Endothelial cell of umbilical vein (primary cell): ENCODE measurements at regions not wholly inside any gene's neighbourhood (a gene's known extent, or its start where the extent isn't known, plus 50 kb on each side); places are given as distances from the start of the nearest gene placed in this dataset.

Experiments
- BruUV-seq: library from RNA; stranded (reverse); fragments of 400-500 nt; replicated peaks from 2 replicates; lab custom pipeline; 2021; lab: Mats Ljungman, UMichigan
- CTCF ChIA-PET: fragments of 300-600, 350-600 bp; sonication (Branson Sonifier 250); formaldehyde crosslinking; loops from one replicate; lab custom pipeline; 2021; ENCODE audit warnings: antibody characterized with exemption, inconsistent platforms; lab: Charles Lee
- POLR2A ChIA-PET: fragments of 300-600, 350-600 bp; sonication (Branson Sonifier 250); formaldehyde crosslinking; loops from one replicate; lab custom pipeline; 2021; ENCODE audit warnings: antibody characterized with exemption, inconsistent platforms; lab: Charles Lee
- DNase-seq: peaks from one replicate; pipeline ENCODE4 v3.0.0-alpha.2; 2011; ENCODE audit warnings: low read depth, low spot score
- FAIRE-seq: peaks from 2 replicates; lab custom pipeline; 2011; peaks lifted over from hg19 to GRCh38; lab: Jason Lieb, UNC
- H2AFZ ChIP-seq: 2 replicates; pipeline ENCODE4 v1.6.0; 2012; ENCODE audit warnings: low read depth, low read length, control low read depth, inconsistent platforms
- H3K27ac ChIP-seq: 2 replicates; pipeline ENCODE4 v1.5.1; 2011; ENCODE audit warnings: low read depth, mild to moderate bottlenecking, control low read depth, low read length, moderate library complexity; ENCODE audit not compliant: insufficient read depth
- H3K27me3 ChIP-seq, 2 experiments: 2 replicates each; pipeline versions ENCODE4 v1.6.0 to v1.6.1; 2011; ENCODE audit warnings: low read length in 2 of 2, mixed read lengths in 1 of 2; ENCODE audit not compliant: control insufficient read depth in 2 of 2, insufficient read depth in 2 of 2
- H3K36me3 ChIP-seq, 2 experiments: 2 replicates in 1 of 2; 3 replicates in 1 of 2; pipeline ENCODE4 v1.5.1; 2011; ENCODE audit warnings: low read length in 2 of 2, mild to moderate bottlenecking in 1 of 2, moderate library complexity in 1 of 2; ENCODE audit not compliant: control insufficient read depth in 2 of 2, insufficient read depth in 2 of 2; ENCODE audit errors: extremely low read depth in 1 of 2
- H3K4me1 ChIP-seq: 3 replicates; pipeline ENCODE4 v1.5.1; 2011; ENCODE audit warnings: mild to moderate bottlenecking, low read length; ENCODE audit not compliant: control insufficient read depth, insufficient read depth; ENCODE audit errors: extremely low read depth
- H3K4me2 ChIP-seq: 2 replicates; pipeline ENCODE4 v1.6.1; 2011; ENCODE audit warnings: low read length, control low read depth, mixed read lengths; ENCODE audit not compliant: insufficient read depth
- H3K4me3 ChIP-seq, 3 experiments: fragments of 200-600 bp in 1 of 3; sonication (generic), shearing (Covaris generic) in 1 of 3; replicated peaks in 1 of 3; 2 replicates each; pipeline ENCODE4 v1.5.1; 2011 to 2016; ENCODE audit warnings: control low read depth in 3 of 3, low read length in 3 of 3, mild to moderate bottlenecking in 2 of 3, inconsistent platforms in 1 of 3, low read depth in 1 of 3, moderate library complexity in 1 of 3; ENCODE audit not compliant: insufficient read depth in 1 of 3
- H3K79me2 ChIP-seq: 2 replicates; pipeline ENCODE4 v1.6.0; 2012; ENCODE audit warnings: low read length, inconsistent platforms; ENCODE audit not compliant: control insufficient read depth, insufficient read depth
- H3K9ac ChIP-seq: replicated peaks from 2 replicates; pipeline ENCODE3; 2011; ENCODE audit warnings: low read length, control low read depth; ENCODE audit not compliant: insufficient read depth; ENCODE audit errors: extremely low read depth
- H3K9me1 ChIP-seq: replicated peaks from 3 replicates; pipeline ENCODE4 v1.6.0; 2011; ENCODE audit warnings: mild to moderate bottlenecking, low read length; ENCODE audit not compliant: control insufficient read depth, insufficient read depth; ENCODE audit errors: extremely low read depth
- H3K9me3 ChIP-seq: replicated peaks from 2 replicates; pipeline ENCODE4 v1.5.1; 2012; ENCODE audit warnings: low read length, inconsistent platforms; ENCODE audit not compliant: control insufficient read depth, insufficient read depth
- H4K20me1 ChIP-seq: replicated peaks from 2 replicates; pipeline ENCODE3; 2011; ENCODE audit warnings: mild to moderate bottlenecking, low read length; ENCODE audit not compliant: control insufficient read depth, insufficient read depth; ENCODE audit errors: extremely low read depth
- CTCF ChIP-seq, 2 donors: IDR thresholded peaks; 1 replicate in 1 of 2; 2 replicates in 1 of 2; pipeline ENCODE4 v1.5.1; 2011; ENCODE audit warnings: low read length in 2 of 2, mild to moderate bottlenecking in 2 of 2, moderate library complexity in 2 of 2, control low read depth in 1 of 2, inconsistent platforms in 1 of 2, low read depth in 1 of 2; ENCODE audit not compliant: insufficient read depth in 1 of 2; ENCODE audit errors: extremely low read depth in 1 of 2
- EZH2 ChIP-seq: IDR thresholded peaks from 2 replicates; pipeline ENCODE4 v1.6.1; 2012; ENCODE audit warnings: borderline replicate concordance, low read depth, mild to moderate bottlenecking, moderate library complexity, low read length, inconsistent platforms; ENCODE audit not compliant: severe bottlenecking
- FOS ChIP-seq: IDR thresholded peaks from 2 replicates; pipeline ENCODE4 v1.6.1; 2011; ENCODE audit warnings: mild to moderate bottlenecking, low read length, moderate library complexity, borderline replicate concordance; ENCODE audit not compliant: insufficient read depth
- GATA2 ChIP-seq: IDR thresholded peaks from 2 replicates; pipeline ENCODE4 v1.7.0; 2011; ENCODE audit warnings: low read depth, mild to moderate bottlenecking, moderate library complexity, mixed read lengths, low read length; ENCODE audit not compliant: insufficient read length, insufficient read depth
- JUN ChIP-seq: IDR thresholded peaks from 2 replicates; pipeline ENCODE4 v1.6.1; 2011; ENCODE audit warnings: borderline replicate concordance, low read depth; ENCODE audit not compliant: insufficient read length, insufficient read depth
- MAX ChIP-seq: IDR thresholded peaks from 2 replicates; pipeline ENCODE4 v1.6.1; 2011; ENCODE audit not compliant: insufficient read depth, insufficient read length
- MYC ChIP-seq: IDR thresholded peaks from one replicate; pipeline ENCODE4 v1.6.1; 2011; ENCODE audit warnings: mild to moderate bottlenecking, low read depth, low read length
- POLR2A ChIP-seq: IDR thresholded peaks from 2 replicates; pipeline ENCODE4 v1.6.1; 2012; ENCODE audit warnings: low read depth, mild to moderate bottlenecking, control low read depth, low read length
- POLR2AphosphoS5 ChIP-seq: IDR thresholded peaks from 2 replicates; pipeline ENCODE4 v1.6.1; 2012; ENCODE audit warnings: low read depth, mild to moderate bottlenecking, control low read depth, low read length, moderate library complexity; ENCODE audit not compliant: insufficient read depth
- dilution Hi-C: fragments of 300-500 bp; cut with MboI; formaldehyde crosslinking; loops from one replicate; pipeline ENCODE4 v1.15.0; 2019; ENCODE audit warnings: low sequenced_read_pairs; ENCODE audit not compliant: extremely low pct_ligation_motif_present
- intact Hi-C: fragments of 100-400 bp; cut with micrococcal nuclease; formaldehyde crosslinking; loops from one replicate; pipeline ENCODE4 v1.10.0; 2022

GRCh38 chr11:15568440-15568839 lies 453.7 kb downstream of the INSC start:
- Histone ChIP-seq H3K9ac (no peak overlapping the region), H3K4me3 (no peak overlapping the region), H2AFZ (no peak overlapping the region), H3K27ac (no peak overlapping the region), H3K9me1 (no peaks in the 10 kb centered on the region), H3K4me1 (no peaks in the 10 kb centered on the region), H3K27me3 (no peaks in the 10 kb centered on the region), H3K36me3 (no peaks in the 10 kb centered on the region), H3K79me2 (no peaks in the 10 kb centered on the region), H4K20me1 (no peaks in the 10 kb centered on the region), H3K4me2 (no peak overlapping the region), H3K9me3 (no peaks in the 10 kb centered on the region)
- no TSS peak for BruUV-seq
- intact Hi-C loops (no loop called here), dilution Hi-C loops (no loop called here)
- no peak for DNase-seq
- no peak for TF ChIP-seq MYC
- TF ChIP-seq EZH2 = no peak
- TF ChIP-seq POLR2AphosphoS5 = no peak
- TF ChIP-seq MAX = no peak
- no peak for TF ChIP-seq GATA2
- TF ChIP-seq POLR2A = no peak
- TF ChIP-seq JUN = no peak
- TF ChIP-seq FOS = no peak
- no peak for TF ChIP-seq CTCF (IDR thresholded peaks at IDR 0.05; ENCODE audit: extremely low read depth in 1 of 2, insufficient read depth in 1 of 2, low read depth in 1 of 2, low read length in 2 of 2)
- CTCF ChIA-PET = no interaction called here
- no peak for FAIRE-seq
- POLR2A ChIA-PET = no interaction called here
